ENCODE measurements at regions not wholly inside any gene's neighbourhood (a gene's known extent, or its start where the extent isn't known, plus 50 kb on each side); places are given as distances from the start of the nearest gene placed in this dataset.

GRCh38 chr1:30535595-30536325 lies 187.6 kb downstream of the MATN1 start:
- Histone ChIP-seq H3K27me3 (ENCODE audit: control insufficient read depth, insufficient read depth, low read length) (no peaks in the 10 kb centered on the region), H3K4me1 (ENCODE audit: control insufficient read depth, low read depth, low read length) (no peaks in the 10 kb centered on the region)

GRCh38 chr1:30534551-30534940 lies 188.8 kb downstream of the MATN1 start:
- H3K9me3 ChIP-seq (ENCODE audit: control insufficient read depth, low read depth, low read length): no peaks in the 10 kb centered on the region
- no peaks in the 10 kb centered on the region for H3K27me3 ChIP-seq (ENCODE audit: control insufficient read depth, insufficient read depth, low read length)
- no peaks in the 10 kb centered on the region for H3K36me3 ChIP-seq (ENCODE audit: control insufficient read depth, low read depth, low read length)
- H3K4me1 ChIP-seq (ENCODE audit: control insufficient read depth, low read depth, low read length): no peaks in the 10 kb centered on the region
- no peak overlapping the region for H3K9ac ChIP-seq (ENCODE audit: low read length)
- H3K27ac ChIP-seq (ENCODE audit: low read length): no peak overlapping the region
- H3K4me3 ChIP-seq (ENCODE audit: low read length): no peak overlapping the region

More at GRCh38 chr1:30535595-30536325, 187.6 kb downstream of the MATN1 start:
- Histone ChIP-seq H3K9me3 (ENCODE audit: control insufficient read depth, low read depth, low read length) (no peaks in the 10 kb centered on the region), H3K4me3 (ENCODE audit: low read length) (no peak overlapping the region), H3K27ac (ENCODE audit: low read length) (no peak overlapping the region), H3K36me3 (ENCODE audit: control insufficient read depth, low read depth, low read length) (no peaks in the 10 kb centered on the region), H3K9ac (ENCODE audit: low read length) (no peak overlapping the region)

GRCh38 chr1:30533796-30534550 lies 189.4 kb downstream of the MATN1 start:
- Histone ChIP-seq H3K4me3 (ENCODE audit: low read length) (no peak overlapping the region), H3K27ac (ENCODE audit: low read length) (no peak overlapping the region), H3K36me3 (ENCODE audit: control insufficient read depth, low read depth, low read length) (no peaks in the 10 kb centered on the region), H3K9me3 (ENCODE audit: control insufficient read depth, low read depth, low read length) (no peaks in the 10 kb centered on the region), H3K27me3 (ENCODE audit: control insufficient read depth, insufficient read depth, low read length) (no peaks in the 10 kb centered on the region), H3K4me1 (ENCODE audit: control insufficient read depth, low read depth, low read length) (no peaks in the 10 kb centered on the region), H3K9ac (ENCODE audit: low read length) (no peak overlapping the region)

- Histone ChIP-seq H3K4me1 (ENCODE audit: control insufficient read depth, low read depth, low read length) (no peaks in the 10 kb centered on the region), H3K9ac (ENCODE audit: low read length) (no peak overlapping the region), H3K36me3 (ENCODE audit: control insufficient read depth, low read depth, low read length) (no peaks in the 10 kb centered on the region), H3K4me3 (ENCODE audit: low read length) (no peak overlapping the region), H3K9me3 (ENCODE audit: control insufficient read depth, low read depth, low read length) (no peaks in the 10 kb centered on the region), H3K27ac (ENCODE audit: low read length) (no peak overlapping the region), H3K27me3 (ENCODE audit: control insufficient read depth, insufficient read depth, low read length) (no peaks in the 10 kb centered on the region)
These were observed 190.2 kb downstream of the MATN1 start for GRCh38 chr1:30533141-30533540.

GRCh38 chr1:30532621-30533020 lies 190.8 kb downstream of the MATN1 start:
- no peaks in the 10 kb centered on the region for H3K27me3 ChIP-seq (ENCODE audit: control insufficient read depth, insufficient read depth, low read length)
- no peaks in the 10 kb centered on the region for H3K9me3 ChIP-seq (ENCODE audit: control insufficient read depth, low read depth, low read length)

GRCh38 chr1:30527511-30528140 lies 195.8 kb downstream of the MATN1 start:
- H3K27me3 ChIP-seq (ENCODE audit: control insufficient read depth, insufficient read depth, low read length): no peaks in the 10 kb centered on the region
- no peaks in the 10 kb centered on the region for H3K4me1 ChIP-seq (ENCODE audit: control insufficient read depth, low read depth, low read length)
- no peaks in the 10 kb centered on the region for H3K36me3 ChIP-seq (ENCODE audit: control insufficient read depth, low read depth, low read length)
- H3K4me3 ChIP-seq (ENCODE audit: low read length): no peak overlapping the region
- no peaks in the 10 kb centered on the region for H3K9me3 ChIP-seq (ENCODE audit: control insufficient read depth, low read depth, low read length)
- no peak overlapping the region for H3K27ac ChIP-seq (ENCODE audit: low read length)
- H3K9ac ChIP-seq (ENCODE audit: low read length): no peak overlapping the region

More at GRCh38 chr1:30532621-30533020, 190.8 kb downstream of the MATN1 start:
- Histone ChIP-seq H3K4me1 (ENCODE audit: control insufficient read depth, low read depth, low read length) (no peaks in the 10 kb centered on the region), H3K4me3 (ENCODE audit: low read length) (no peak overlapping the region), H3K36me3 (ENCODE audit: control insufficient read depth, low read depth, low read length) (no peaks in the 10 kb centered on the region), H3K27ac (ENCODE audit: low read length) (no peak overlapping the region), H3K9ac (ENCODE audit: low read length) (no peak overlapping the region)

GRCh38 chr1:30526652-30527345 lies 196.6 kb downstream of the MATN1 start:
- no peak overlapping the region for H3K27ac ChIP-seq (ENCODE audit: low read length)
- no peak overlapping the region for H3K9ac ChIP-seq (ENCODE audit: low read length)
- H3K36me3 ChIP-seq (ENCODE audit: control insufficient read depth, low read depth, low read length): no peaks in the 10 kb centered on the region
- H3K4me1 ChIP-seq (ENCODE audit: control insufficient read depth, low read depth, low read length): no peaks in the 10 kb centered on the region
- H3K27me3 ChIP-seq (ENCODE audit: control insufficient read depth, insufficient read depth, low read length): no peaks in the 10 kb centered on the region
- H3K4me3 ChIP-seq (ENCODE audit: low read length): no peak overlapping the region
- no peaks in the 10 kb centered on the region for H3K9me3 ChIP-seq (ENCODE audit: control insufficient read depth, low read depth, low read length)

GRCh38 chr1:30525971-30526651 lies 197.3 kb downstream of the MATN1 start:
- no peaks in the 10 kb centered on the region for H3K36me3 ChIP-seq (ENCODE audit: control insufficient read depth, low read depth, low read length)
- H3K9ac ChIP-seq (ENCODE audit: low read length): no peak overlapping the region
- H3K27ac ChIP-seq (ENCODE audit: low read length): no peak overlapping the region
- no peak overlapping the region for H3K4me3 ChIP-seq (ENCODE audit: low read length)
- H3K9me3 ChIP-seq (ENCODE audit: control insufficient read depth, low read depth, low read length): no peaks in the 10 kb centered on the region
- no peaks in the 10 kb centered on the region for H3K4me1 ChIP-seq (ENCODE audit: control insufficient read depth, low read depth, low read length)
- H3K27me3 ChIP-seq (ENCODE audit: control insufficient read depth, insufficient read depth, low read length): no peaks in the 10 kb centered on the region

GRCh38 chr1:30525631-30525970 lies 197.8 kb downstream of the MATN1 start:
- Histone ChIP-seq H3K9ac (ENCODE audit: low read length) (no peak overlapping the region), H3K4me1 (ENCODE audit: control insufficient read depth, low read depth, low read length) (no peaks in the 10 kb centered on the region), H3K4me3 (ENCODE audit: low read length) (no peak overlapping the region), H3K36me3 (ENCODE audit: control insufficient read depth, low read depth, low read length) (no peaks in the 10 kb centered on the region), H3K9me3 (ENCODE audit: control insufficient read depth, low read depth, low read length) (no peaks in the 10 kb centered on the region), H3K27ac (ENCODE audit: low read length) (no peak overlapping the region), H3K27me3 (ENCODE audit: control insufficient read depth, insufficient read depth, low read length) (no peaks in the 10 kb centered on the region)

- Histone ChIP-seq H3K9ac (ENCODE audit: low read length) (no peak overlapping the region), H3K4me3 (ENCODE audit: low read length) (no peak overlapping the region), H3K27me3 (ENCODE audit: control insufficient read depth, insufficient read depth, low read length) (no peaks in the 10 kb centered on the region), H3K9me3 (ENCODE audit: control insufficient read depth, low read depth, low read length) (no peaks in the 10 kb centered on the region), H3K4me1 (ENCODE audit: control insufficient read depth, low read depth, low read length) (no peaks in the 10 kb centered on the region), H3K27ac (ENCODE audit: low read length) (no peak overlapping the region), H3K36me3 (ENCODE audit: control insufficient read depth, low read depth, low read length) (no peaks in the 10 kb centered on the region)
These were observed 198.4 kb downstream of the MATN1 start for GRCh38 chr1:30524840-30525617.

All from iPS-18a (cell line).